T-helper 1 cell treated with Interleukin-12 subunit alpha and Interleukin-12 subunit beta and Interleukin-4 antibody, amounts not matched to agents 30 μg/mL and 1 μg/mL, for 36 hours (primary cell): ENCODE measurements at regions not wholly inside any gene's neighbourhood (a gene's known extent, or its start where the extent isn't known, plus 50 kb on each side); places are given as distances from the start of the nearest gene placed in this dataset.

Experiments
- H3K27ac Mint-ChIP-seq: one replicate; pipeline ENCODE4 v1.8.0; 2021; ENCODE audit warnings: mild to moderate bottlenecking, mixed read lengths
- H3K27me3 Mint-ChIP-seq: one replicate; pipeline ENCODE4 v1.8.0; 2021; ENCODE audit warnings: low read depth, mixed read lengths
- H3K36me3 Mint-ChIP-seq: one replicate; pipeline ENCODE4 v1.8.0; 2021; ENCODE audit warnings: low read depth, mixed read lengths
- H3K4me1 Mint-ChIP-seq: one replicate; pipeline ENCODE4 v1.8.0; 2021; ENCODE audit warnings: low read depth, mixed read lengths
- H3K4me3 Mint-ChIP-seq: one replicate; pipeline ENCODE4 v1.8.0; 2021; ENCODE audit warnings: mild to moderate bottlenecking, moderate library complexity, mixed read lengths
- H3K9me3 Mint-ChIP-seq: one replicate; pipeline ENCODE4 v1.8.0; 2021; ENCODE audit warnings: mixed read lengths

DNA sequence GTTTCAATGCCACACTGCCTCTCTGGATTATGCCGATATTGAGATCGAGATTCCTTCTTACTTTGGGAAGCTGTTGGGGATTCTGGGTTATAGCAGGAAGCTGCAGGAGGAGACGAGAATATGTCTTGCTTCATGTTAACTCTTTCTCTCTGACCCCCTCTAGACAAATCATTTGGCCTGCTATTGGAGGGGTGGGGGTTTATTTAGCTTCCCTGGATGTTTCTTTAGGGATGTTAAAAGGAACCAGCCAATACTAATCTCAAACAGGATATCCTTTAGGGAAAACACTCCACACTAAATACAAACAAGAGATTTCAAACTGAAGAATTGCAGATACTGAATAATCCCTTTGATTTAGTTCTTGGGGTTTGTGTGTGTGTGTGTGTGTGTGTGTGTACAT, 102.6 kb downstream of the TMEM100 start:
- H3K4me1 Mint-ChIP-seq = peaks cover 5% of the 10 kb centered on the region
- peaks cover 34% of the 10 kb centered on the region for H3K27me3 Mint-ChIP-seq
- H3K36me3 Mint-ChIP-seq = no peaks in the 10 kb centered on the region
- no peaks in the 10 kb centered on the region for H3K9me3 Mint-ChIP-seq
- no peak overlapping the region for H3K4me3 Mint-ChIP-seq
- H3K27ac Mint-ChIP-seq = no peak overlapping the region

DNA sequence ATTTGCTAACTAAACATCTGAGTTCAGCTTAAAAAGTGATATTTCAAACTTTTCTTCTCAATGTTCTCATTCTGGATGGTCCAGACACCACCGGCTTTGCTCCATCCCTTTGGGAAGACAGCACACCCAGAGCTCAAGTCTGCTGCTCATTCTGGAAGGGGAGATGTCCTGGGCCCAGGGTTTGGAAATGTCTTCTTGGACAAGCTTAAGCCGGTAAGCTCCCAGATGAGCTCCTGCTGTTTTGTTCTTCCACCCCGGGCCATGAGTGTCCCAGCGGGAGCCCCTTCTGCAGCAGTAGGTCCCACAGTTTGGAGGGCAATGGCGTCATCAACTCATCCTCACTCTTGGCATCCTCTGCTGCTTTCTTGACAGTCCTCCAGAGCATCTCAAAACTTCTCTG, 105.2 kb downstream of the TMEM100 start:
- no peaks in the 10 kb centered on the region for H3K36me3 Mint-ChIP-seq
- no peaks in the 10 kb centered on the region for H3K4me1 Mint-ChIP-seq
- H3K9me3 Mint-ChIP-seq = no peaks in the 10 kb centered on the region
- H3K27ac Mint-ChIP-seq = no peak overlapping the region
- H3K4me3 Mint-ChIP-seq = no peak overlapping the region
- H3K27me3 Mint-ChIP-seq = peaks cover 26% of the 10 kb centered on the region

DNA sequence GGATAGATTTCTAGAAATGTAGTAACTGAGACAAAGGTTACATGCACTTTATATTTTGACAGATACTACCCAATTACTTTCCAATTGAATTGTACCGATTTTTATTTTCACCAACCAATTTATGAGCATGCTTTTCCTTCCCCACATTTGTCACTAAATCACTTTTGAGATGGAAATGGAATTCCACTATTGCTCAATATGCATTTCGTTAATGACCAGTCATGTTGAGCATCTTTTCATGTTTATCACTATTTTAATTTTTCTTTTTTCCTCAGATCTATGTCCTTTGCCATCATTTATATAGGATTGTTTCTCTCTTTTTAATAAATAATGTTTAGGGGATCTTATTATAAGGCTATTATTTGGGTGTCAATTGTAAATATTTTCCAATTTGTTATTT, 102.8 kb upstream of the SMIM36 start:
- Mint-ChIP-seq H3K4me1 (no peaks in the 10 kb centered on the region), H3K27me3 (peaks cover 9% of the 10 kb centered on the region), H3K9me3 (no peaks in the 10 kb centered on the region), H3K36me3 (no peaks in the 10 kb centered on the region), H3K4me3 (no peak overlapping the region), H3K27ac (no peak overlapping the region)

DNA sequence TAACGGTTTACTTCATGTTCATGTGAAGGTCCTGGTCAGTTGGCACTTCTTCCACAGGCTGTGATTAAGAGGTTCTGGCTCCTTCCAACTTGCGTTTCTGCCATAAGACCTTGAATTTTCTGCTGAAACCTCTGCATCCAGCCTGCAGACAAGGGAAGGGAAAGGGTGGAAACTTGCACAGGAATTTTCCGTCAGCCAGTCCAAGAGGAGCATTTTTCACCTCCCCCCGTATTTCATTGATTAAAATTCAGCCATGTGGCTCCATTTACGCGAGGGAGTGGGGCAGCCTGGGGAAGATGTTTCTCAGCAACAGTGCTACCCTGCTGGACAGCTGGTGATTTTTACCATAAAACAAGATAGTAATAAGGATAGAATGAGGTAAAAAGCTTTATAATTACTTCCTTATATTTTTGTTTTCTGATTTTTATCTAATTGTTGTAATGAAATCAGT, 101.5 kb upstream of the SMIM36 start:
- H3K4me1 Mint-ChIP-seq = no peaks in the 10 kb centered on the region
- H3K36me3 Mint-ChIP-seq = no peaks in the 10 kb centered on the region
- H3K27ac Mint-ChIP-seq = no peak overlapping the region
- H3K4me3 Mint-ChIP-seq = no peak overlapping the region
- H3K27me3 Mint-ChIP-seq = no peaks in the 10 kb centered on the region
- H3K9me3 Mint-ChIP-seq = no peaks in the 10 kb centered on the region

DNA sequence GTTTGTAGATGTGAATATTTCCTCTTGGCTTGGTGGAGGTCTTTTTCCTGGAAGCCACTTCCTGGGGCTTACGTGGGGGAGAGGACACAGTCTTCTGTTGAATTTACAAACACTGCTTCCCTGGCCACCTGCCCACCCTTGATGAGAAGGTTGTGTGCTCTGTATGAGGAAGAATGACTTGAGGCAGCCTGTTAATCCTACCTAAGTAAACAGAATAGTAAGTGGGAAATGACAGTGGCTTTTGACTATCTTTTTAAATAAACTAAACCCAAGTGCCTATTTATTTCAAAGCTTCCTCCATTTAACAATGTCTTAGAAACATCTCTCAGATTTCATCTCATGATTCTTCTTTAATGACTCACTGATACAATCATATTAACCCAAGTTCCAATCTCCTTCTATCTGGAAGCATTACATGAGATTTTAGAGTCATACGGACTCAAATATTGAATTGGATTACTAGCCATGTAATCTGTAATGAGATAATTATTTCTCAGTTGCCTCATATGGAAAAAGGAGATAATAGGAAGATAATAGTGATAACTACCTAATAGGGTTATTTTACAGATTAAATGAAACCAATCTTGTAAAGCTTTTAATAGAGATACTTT, 96.6 kb upstream of the SMIM36 start:
- no peak overlapping the region for H3K27ac Mint-ChIP-seq
- no peaks in the 10 kb centered on the region for H3K36me3 Mint-ChIP-seq
- peaks cover 5% of the 10 kb centered on the region for H3K27me3 Mint-ChIP-seq
- no peaks in the 10 kb centered on the region for H3K9me3 Mint-ChIP-seq
- H3K4me3 Mint-ChIP-seq = no peak overlapping the region
- no peaks in the 10 kb centered on the region for H3K4me1 Mint-ChIP-seq

DNA sequence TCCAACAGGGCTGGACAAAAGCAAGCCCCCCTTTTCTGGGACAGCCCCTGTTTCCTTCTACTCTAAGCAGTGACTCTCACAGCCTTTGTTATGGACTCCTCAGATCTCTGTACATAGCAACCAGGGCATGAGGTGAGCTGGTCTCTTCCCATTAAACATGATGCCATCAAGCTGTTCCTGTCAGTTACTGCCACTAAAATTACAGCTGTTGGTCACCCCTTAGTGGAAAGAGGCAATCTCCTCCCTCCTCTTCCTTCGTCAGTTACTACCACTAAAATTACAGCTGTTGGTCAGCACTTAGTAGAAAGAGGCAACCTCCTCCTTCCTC, 95.2 kb upstream of the SMIM36 start:
- no peaks in the 10 kb centered on the region for H3K4me1 Mint-ChIP-seq
- H3K27ac Mint-ChIP-seq = no peak overlapping the region
- no peak overlapping the region for H3K4me3 Mint-ChIP-seq
- peaks cover 12% of the 10 kb centered on the region for H3K27me3 Mint-ChIP-seq
- no peaks in the 10 kb centered on the region for H3K36me3 Mint-ChIP-seq
- no peaks in the 10 kb centered on the region for H3K9me3 Mint-ChIP-seq

DNA sequence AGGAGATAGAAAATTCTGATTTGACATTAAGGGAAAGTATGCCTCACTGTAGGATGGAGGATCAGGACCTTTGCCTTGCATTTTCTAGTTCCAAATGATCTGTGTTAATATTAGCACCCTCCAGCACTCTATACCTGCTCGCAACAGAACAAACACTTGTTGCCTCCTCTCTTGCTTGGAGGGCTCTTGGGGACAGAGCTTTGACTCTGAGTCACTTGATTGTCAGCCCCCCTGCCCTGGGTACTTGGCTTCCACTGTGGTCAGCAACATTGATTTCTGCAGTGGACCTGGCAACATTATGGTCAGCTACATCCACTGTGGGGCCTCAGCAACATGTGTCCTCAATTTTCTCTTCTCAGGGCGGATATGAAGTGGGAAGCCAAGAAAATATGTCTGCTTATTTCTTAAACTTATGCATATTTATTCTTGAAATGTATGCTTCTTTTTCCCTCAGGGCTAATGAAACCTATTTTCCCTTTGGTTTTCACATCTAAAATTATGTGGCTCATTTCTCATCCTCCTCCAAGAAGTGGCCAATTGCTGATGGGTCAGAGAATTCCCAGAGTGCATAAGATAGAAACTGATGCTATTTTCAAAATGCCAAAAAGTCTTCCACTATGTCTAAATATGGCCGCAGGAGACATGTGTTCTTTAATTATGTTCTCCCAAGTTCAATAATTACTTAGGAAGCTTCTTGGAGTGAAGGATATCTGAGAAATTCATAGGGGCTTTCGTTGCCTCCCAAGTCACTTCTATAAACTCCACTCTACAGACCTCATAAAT, 94.6 kb upstream of the SMIM36 start:
- no peaks in the 10 kb centered on the region for H3K4me1 Mint-ChIP-seq
- no peak overlapping the region for H3K4me3 Mint-ChIP-seq
- H3K9me3 Mint-ChIP-seq = no peaks in the 10 kb centered on the region
- H3K27ac Mint-ChIP-seq = no peak overlapping the region
- H3K27me3 Mint-ChIP-seq = peaks cover 12% of the 10 kb centered on the region
- H3K36me3 Mint-ChIP-seq = no peaks in the 10 kb centered on the region

DNA sequence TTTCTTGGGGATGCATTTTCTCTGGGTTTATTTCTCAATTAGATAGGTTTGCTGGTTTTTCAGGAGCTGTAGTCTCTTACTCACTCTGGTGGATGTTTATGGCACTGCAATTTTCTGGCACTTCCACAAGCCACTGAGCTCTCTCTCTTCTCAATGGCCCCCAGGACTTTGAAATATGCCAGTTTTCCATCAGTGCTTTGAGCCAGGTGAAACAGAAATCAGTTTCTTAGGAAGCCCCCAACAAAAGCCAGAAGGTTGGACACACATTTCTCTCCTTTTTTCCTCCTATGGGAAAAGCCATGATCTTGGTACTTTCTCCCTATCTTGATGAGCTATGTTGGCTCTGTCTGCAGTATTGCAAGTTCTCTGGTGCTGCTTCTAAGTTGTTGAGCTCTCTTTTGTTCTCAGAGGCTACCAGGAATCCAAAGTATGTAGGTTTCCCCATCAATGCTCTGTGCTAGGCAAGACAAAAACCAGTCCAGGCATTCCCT, 90.7 kb upstream of the SMIM36 start:
- no peaks in the 10 kb centered on the region for H3K4me1 Mint-ChIP-seq
- peaks cover 12% of the 10 kb centered on the region for H3K27me3 Mint-ChIP-seq
- no peaks in the 10 kb centered on the region for H3K36me3 Mint-ChIP-seq
- peaks cover 27% of the 10 kb centered on the region for H3K9me3 Mint-ChIP-seq
- H3K27ac Mint-ChIP-seq = no peak overlapping the region
- no peak overlapping the region for H3K4me3 Mint-ChIP-seq

DNA sequence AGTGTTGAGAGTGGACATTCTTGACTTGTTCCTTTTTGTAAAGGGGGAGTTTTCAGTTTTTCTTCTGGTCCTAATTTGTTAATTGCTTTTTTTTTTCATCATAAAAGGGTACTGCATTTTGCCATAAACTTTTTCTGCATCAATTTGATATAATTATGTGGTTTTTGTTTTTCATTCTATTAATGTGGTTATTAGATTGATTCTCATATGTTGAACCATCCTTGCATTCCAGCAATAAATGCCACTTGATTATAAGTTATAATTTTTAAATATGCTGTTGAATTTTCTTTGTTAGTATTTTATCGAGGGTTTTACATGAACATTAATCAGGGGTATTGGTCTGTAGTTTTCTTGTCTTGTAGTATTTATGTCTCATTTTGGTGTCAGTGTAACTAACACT, 87.2 kb upstream of the SMIM36 start:
- Mint-ChIP-seq H3K27ac (no peak overlapping the region), H3K9me3 (peaks cover 31% of the 10 kb centered on the region), H3K4me1 (no peaks in the 10 kb centered on the region), H3K4me3 (no peak overlapping the region), H3K27me3 (peaks cover 12% of the 10 kb centered on the region), H3K36me3 (no peaks in the 10 kb centered on the region)

DNA sequence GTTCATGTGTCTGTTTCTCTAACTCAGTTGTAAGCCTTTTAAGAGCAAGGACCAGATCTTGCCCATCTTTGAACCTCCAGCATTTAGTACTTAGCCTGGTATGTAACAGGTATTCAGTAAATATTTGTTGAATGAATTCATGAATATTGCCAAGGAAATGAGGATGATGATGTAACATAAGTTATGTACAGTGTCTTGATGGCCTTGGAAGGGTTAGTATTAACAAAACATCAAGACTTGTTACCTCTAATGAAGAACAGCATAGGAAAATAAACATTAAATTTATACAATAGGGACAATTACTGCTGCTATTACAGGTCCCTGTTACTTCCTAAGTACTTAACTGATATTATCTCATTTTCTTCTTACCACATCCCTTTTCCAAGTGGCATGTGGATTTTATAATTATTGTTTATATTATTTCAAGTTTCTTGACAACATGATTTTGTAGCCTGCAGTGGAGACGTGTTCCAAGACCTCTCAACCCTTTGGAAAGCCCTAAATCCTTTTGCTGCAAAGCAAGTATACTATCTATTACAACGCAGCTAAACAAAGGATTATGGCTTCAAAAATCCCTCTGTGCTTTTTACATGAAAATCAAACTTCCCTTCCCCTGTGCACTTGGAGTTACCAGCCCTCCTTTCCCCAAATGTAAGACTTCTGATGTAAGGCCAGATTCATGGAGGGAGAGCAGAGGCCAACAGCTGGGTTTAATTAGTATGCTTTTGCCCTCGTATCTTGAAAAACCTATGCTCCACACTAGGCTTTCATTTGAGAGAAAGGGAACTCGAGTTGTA, 77.4 kb upstream of the SMIM36 start:
- H3K27me3 Mint-ChIP-seq = peaks cover 4% of the 10 kb centered on the region
- no peak overlapping the region for H3K4me3 Mint-ChIP-seq
- H3K4me1 Mint-ChIP-seq = no peaks in the 10 kb centered on the region
- H3K9me3 Mint-ChIP-seq = no peaks in the 10 kb centered on the region
- no peak overlapping the region for H3K27ac Mint-ChIP-seq
- H3K36me3 Mint-ChIP-seq = no peaks in the 10 kb centered on the region

DNA sequence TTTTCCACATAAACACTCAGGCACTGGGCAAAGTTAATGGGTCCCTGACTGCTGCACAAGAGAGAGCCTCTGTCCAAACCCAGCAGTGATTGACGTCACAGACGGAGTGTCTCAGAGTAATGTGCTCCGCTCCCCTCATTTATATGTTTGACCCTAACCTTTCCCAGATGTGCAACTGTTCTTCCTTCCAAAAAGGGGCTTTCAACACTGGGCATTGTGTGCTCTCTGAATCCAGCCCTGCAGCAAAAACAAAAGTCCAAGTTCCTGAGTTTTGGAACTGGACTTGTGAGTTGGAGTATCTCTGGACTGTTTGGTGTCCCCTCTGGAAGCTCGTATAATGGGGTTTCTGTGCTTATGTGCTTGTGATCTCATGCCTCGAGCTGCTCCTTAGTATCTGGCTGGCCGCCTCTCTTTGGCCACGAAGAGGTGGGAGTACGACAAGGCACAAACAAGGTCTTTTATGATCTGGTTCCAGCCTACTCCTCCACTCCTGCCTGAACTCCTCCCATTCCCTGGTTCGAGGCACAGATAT, 76.4 kb upstream of the SMIM36 start:
- Mint-ChIP-seq H3K4me3 (no peak overlapping the region), H3K9me3 (no peaks in the 10 kb centered on the region), H3K27ac (no peak overlapping the region), H3K36me3 (no peaks in the 10 kb centered on the region), H3K4me1 (no peaks in the 10 kb centered on the region), H3K27me3 (peaks cover 4% of the 10 kb centered on the region)

DNA sequence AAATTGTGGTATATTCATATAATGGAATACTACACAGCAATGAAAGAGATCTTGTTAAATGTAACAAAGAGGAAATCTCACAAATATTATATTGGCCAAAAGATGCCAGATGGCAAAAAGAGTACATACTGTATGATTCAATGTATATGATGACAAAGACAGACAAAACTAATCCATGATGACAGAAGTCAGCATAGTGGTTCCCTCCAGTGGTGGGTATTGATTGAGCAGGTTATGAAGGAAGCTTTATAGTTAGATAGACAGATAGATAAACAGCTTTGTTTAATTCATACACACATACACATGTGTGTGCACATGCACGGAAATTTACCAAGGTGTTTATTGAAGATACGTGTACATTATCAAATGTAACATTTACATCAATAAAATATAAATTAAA, 74.4 kb upstream of the SMIM36 start:
- Mint-ChIP-seq H3K36me3 (no peaks in the 10 kb centered on the region), H3K4me1 (peaks cover 3% of the 10 kb centered on the region), H3K27ac (no peak overlapping the region), H3K27me3 (peaks cover 4% of the 10 kb centered on the region), H3K9me3 (no peaks in the 10 kb centered on the region), H3K4me3 (no peak overlapping the region)

DNA sequence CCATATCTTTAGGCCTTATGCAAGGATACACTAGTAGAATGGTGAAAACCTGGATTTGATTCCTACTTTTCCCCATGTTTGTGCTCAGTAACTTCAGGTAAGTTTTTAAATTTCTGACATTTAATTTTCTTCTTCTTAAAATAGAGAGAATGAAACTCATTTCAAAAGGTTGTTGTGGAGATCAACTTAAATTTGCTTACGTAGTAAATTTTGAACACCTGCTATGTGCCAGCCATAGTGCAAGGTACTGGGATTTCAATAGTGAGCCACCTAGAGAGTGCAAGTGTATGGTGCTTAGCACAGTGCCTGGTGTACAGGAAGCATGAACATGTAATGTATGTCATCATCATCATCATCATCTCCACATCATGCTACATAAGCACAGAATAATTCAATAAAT, 73.6 kb upstream of the SMIM36 start:
- Mint-ChIP-seq H3K36me3 (no peaks in the 10 kb centered on the region), H3K4me1 (peaks cover 6% of the 10 kb centered on the region), H3K4me3 (no peak overlapping the region), H3K27me3 (peaks cover under 1% of the 10 kb centered on the region), H3K9me3 (no peaks in the 10 kb centered on the region), H3K27ac (no peak overlapping the region)

DNA sequence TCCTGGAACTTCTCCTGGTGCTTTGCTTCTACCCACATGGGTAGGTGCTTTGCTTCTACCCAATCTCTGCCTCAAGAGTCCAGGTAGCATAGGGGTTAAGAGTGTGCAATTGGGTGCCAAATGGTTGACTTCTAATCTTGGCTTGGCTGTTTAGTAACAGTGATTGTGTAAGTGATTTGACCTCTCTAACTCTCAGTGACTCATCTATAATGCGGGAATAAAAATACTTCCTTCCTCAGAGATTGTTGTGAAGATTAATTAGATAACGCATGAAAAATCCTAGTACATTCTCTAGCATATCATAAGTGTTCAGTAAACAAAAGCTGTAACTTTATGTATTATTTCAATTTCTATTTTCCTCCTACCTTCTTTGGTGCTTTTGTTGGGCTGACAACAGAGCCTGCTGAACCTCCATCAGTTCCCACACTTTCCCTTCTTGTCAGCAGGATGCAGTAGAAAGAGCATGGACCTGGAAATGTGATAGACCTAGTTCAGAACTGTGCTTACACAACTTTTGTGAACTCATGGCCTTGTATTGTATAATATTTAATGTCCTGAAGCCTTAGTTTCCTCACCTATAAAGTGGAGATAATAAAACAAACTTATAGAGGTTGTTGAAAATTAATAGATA, 72.9 kb upstream of the SMIM36 start:
- peaks cover 6% of the 10 kb centered on the region for H3K4me1 Mint-ChIP-seq
- H3K9me3 Mint-ChIP-seq = no peaks in the 10 kb centered on the region
- H3K27me3 Mint-ChIP-seq = peaks cover 5% of the 10 kb centered on the region
- H3K36me3 Mint-ChIP-seq = no peaks in the 10 kb centered on the region
- H3K4me3 Mint-ChIP-seq = no peak overlapping the region
- H3K27ac Mint-ChIP-seq = no peak overlapping the region
